Inflammatory macrophage treated with lipopolysaccharide for 1 hour (primary cell): ENCODE measurements at regions not wholly inside any gene's neighbourhood (a gene's known extent, or its start where the extent isn't known, plus 50 kb on each side); places are given as distances from the start of the nearest gene placed in this dataset.

Experiments
- DNase-seq, 2 donors: peaks; one replicate each; pipeline ENCODE4 v3.0.0-alpha.2; 2020 to 2022

GRCh38 chr14:65879248-65880009, 466.9 kb downstream of the FUT8 start:
- DNase-seq: peak; percentile 30 to 47

- peak in 1 of 2 donors; percentile 0 for DNase-seq
Observed at GRCh38 chr14:65880507-65880906, 468.0 kb downstream of the FUT8 start.

GRCh38 chr14:65881642-65882041, 469.1 kb downstream of the FUT8 start:
- no peak for DNase-seq

GRCh38 chr14:65888677-65889076, 476.1 kb downstream of the FUT8 start:
- DNase-seq: no peak

- DNase-seq: no peak
Observed at GRCh38 chr14:65892315-65892714, 479.8 kb downstream of the FUT8 start.

GRCh38 chr14:65900164-65900563, 487.6 kb downstream of the FUT8 start:
- DNase-seq: no peak

- DNase-seq: no peak
Observed at GRCh38 chr14:65901595-65901994, 489.1 kb downstream of the FUT8 start.

GRCh38 chr14:65904988-65905387, 492.5 kb downstream of the FUT8 start:
- DNase-seq: no peak

GRCh38 chr14:65906344-65906743, 493.8 kb downstream of the FUT8 start:
- DNase-seq: no peak

GRCh38 chr14:65906948-65907347, 494.4 kb downstream of the FUT8 start:
- DNase-seq: no peak

- DNase-seq: no peak
Observed at GRCh38 chr14:65910108-65910786, 497.7 kb downstream of the FUT8 start.

- DNase-seq: no peak
Observed at GRCh38 chr14:65915125-65915524, 502.6 kb downstream of the FUT8 start.

GRCh38 chr14:65916055-65916454, 503.5 kb downstream of the FUT8 start:
- no peak for DNase-seq

- DNase-seq: no peak
Observed at GRCh38 chr14:65920996-65921395, 508.5 kb downstream of the FUT8 start.

GRCh38 chr14:65922142-65922541, 509.6 kb downstream of the FUT8 start:
- no peak for DNase-seq

GRCh38 chr14:65926504-65926903, 514.0 kb downstream of the FUT8 start:
- no peak for DNase-seq

- no peak for DNase-seq
Observed at GRCh38 chr14:65926935-65927700, 514.6 kb downstream of the FUT8 start.

- DNase-seq: no peak
Observed at GRCh38 chr14:65927931-65928356, 515.4 kb downstream of the FUT8 start.

- DNase-seq: no peak
Observed at GRCh38 chr14:65928995-65929394, 516.5 kb downstream of the FUT8 start.

GRCh38 chr14:65933400-65934069, 521.0 kb downstream of the FUT8 start:
- DNase-seq: no peak

GRCh38 chr14:65934070-65934435, 521.5 kb downstream of the FUT8 start:
- no peak for DNase-seq

- no peak for DNase-seq
Observed at GRCh38 chr14:65936342-65936975, 523.9 kb downstream of the FUT8 start.
